A549 (cell line): ENCODE measurements at regions not wholly inside any gene's neighbourhood (a gene's known extent, or its start where the extent isn't known, plus 50 kb on each side); places are given as distances from the start of the nearest gene placed in this dataset.

Experiments
- CTCF ChIP-seq: fragments of >200 bp; sonication (Bioruptor Twin); formaldehyde crosslinking; IDR thresholded peaks from 3 replicates; pipeline ENCODE4 v1.5.1; 2016
- MAX ChIP-seq: IDR thresholded peaks from 2 replicates; pipeline ENCODE4 v1.6.1; 2012
- POLR2A ChIP-seq: IDR thresholded peaks from 2 replicates; pipeline ENCODE4 v1.6.1; 2012; ENCODE audit warnings: mild to moderate bottlenecking, low read length
- RFX5 ChIP-seq: fragments of 450-650 bp; IDR thresholded peaks from 2 replicates; pipeline ENCODE4 v1.7.1; 2014; ENCODE audit warnings: antibody characterized with exemption, mild to moderate bottlenecking, moderate library complexity
- SMC3 ChIP-seq: fragments of >200 bp; sonication (Bioruptor Twin); formaldehyde crosslinking; IDR thresholded peaks from 3 replicates; pipeline ENCODE4 v1.6.1; 2018; ENCODE audit warnings: inconsistent platforms
- USF2 ChIP-seq: fragments of 450-650 bp; IDR thresholded peaks from 2 replicates; pipeline ENCODE4 v1.6.1; 2014; ENCODE audit warnings: antibody characterized with exemption

- TF ChIP-seq CTCF = no peak
- TF ChIP-seq POLR2A = no peak
- no peak for TF ChIP-seq SMC3
- TF ChIP-seq USF2 = no peak
- TF ChIP-seq RFX5 = no peak
- TF ChIP-seq MAX = no peak
Observed at GRCh38 chr7:69430384-69431021, 167.8 kb upstream of the AUTS2 start.
